SJCRH30 (cell line): ENCODE measurements at regions not wholly inside any gene's neighbourhood (a gene's known extent, or its start where the extent isn't known, plus 50 kb on each side); places are given as distances from the start of the nearest gene placed in this dataset.

Source experiments
- DNase-seq, 2 experiments: peaks; one replicate each; pipeline ENCODE4 v3.0.0-alpha.2; 2015 to 2020
- H3K27ac ChIP-seq: fragments of 250-450 bp; sonication (Bioruptor Pico); 2 replicates; pipeline ENCODE4 v1.5.1; 2020; ENCODE audit warnings: mild to moderate bottlenecking, moderate library complexity
- H3K27me3 ChIP-seq: fragments of 250-450 bp; sonication (Bioruptor Pico); 2 replicates; pipeline ENCODE4 v1.5.1; 2020; ENCODE audit warnings: mild to moderate bottlenecking, moderate library complexity
- H3K36me3 ChIP-seq: fragments of 250-450 bp; sonication (Bioruptor Pico); 2 replicates; pipeline ENCODE4 v1.5.1; 2020; ENCODE audit warnings: mild to moderate bottlenecking, moderate library complexity
- H3K4me1 ChIP-seq: fragments of 250-450 bp; sonication (Bioruptor Pico); 2 replicates; pipeline ENCODE4 v1.5.1; 2020; ENCODE audit warnings: mild to moderate bottlenecking, moderate library complexity
- H3K4me3 ChIP-seq: fragments of 250-450 bp; sonication (Bioruptor Pico); 2 replicates; pipeline ENCODE4 v1.5.1; 2020; ENCODE audit warnings: mild to moderate bottlenecking, moderate library complexity
- H3K9me3 ChIP-seq: fragments of 250-450 bp; sonication (Bioruptor Pico); replicated peaks from 2 replicates; pipeline ENCODE4 v1.5.1; 2020; ENCODE audit warnings: mild to moderate bottlenecking, moderate library complexity

DNA sequence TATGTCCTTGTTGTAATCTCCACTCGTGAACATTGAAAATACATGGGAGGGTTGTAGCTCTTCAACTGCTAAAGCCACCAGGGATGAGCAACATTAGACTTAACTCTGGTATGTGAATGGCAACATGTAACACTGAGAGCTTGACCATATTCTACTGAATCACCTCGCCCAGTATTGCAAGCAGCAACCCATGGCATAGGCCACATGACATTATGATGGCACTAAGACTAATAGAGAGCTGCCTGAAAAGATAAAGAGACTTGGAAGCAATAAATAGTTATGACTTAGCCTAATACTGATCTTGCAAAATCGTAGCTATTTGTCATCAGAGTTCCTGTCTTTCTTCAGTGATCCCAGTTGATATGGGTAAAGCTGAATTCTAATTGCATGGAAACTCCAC, 108.4 kb upstream of the NREP start:
- no peak for DNase-seq
- no peak overlapping the region for H3K4me3 ChIP-seq
- H3K9me3 ChIP-seq, result no peaks in the 10 kb centered on the region
- H3K4me1 ChIP-seq, result no peaks in the 10 kb centered on the region
- H3K27ac ChIP-seq, result no peak overlapping the region
- H3K27me3 ChIP-seq, result no peaks in the 10 kb centered on the region
- no peaks in the 10 kb centered on the region for H3K36me3 ChIP-seq

DNA sequence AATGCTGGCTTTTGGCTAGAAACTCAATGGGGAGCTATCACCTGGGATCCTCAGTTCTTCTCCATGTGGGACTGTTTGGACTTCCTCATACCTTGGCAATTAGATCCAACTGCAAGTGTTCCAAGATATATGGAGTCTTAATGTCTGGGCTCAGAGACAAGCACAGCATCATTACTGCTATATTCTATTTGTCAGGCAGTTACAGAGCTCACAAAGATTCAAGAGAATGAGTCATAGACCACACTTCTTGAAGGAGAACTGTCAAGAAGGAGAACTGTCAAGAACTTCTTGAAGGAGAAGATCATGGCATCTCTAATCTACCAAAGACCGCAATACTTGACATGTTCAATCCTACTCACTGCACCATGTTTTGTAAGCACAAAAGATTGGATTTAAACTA, 106.8 kb upstream of the NREP start:
- no peak for DNase-seq

DNA sequence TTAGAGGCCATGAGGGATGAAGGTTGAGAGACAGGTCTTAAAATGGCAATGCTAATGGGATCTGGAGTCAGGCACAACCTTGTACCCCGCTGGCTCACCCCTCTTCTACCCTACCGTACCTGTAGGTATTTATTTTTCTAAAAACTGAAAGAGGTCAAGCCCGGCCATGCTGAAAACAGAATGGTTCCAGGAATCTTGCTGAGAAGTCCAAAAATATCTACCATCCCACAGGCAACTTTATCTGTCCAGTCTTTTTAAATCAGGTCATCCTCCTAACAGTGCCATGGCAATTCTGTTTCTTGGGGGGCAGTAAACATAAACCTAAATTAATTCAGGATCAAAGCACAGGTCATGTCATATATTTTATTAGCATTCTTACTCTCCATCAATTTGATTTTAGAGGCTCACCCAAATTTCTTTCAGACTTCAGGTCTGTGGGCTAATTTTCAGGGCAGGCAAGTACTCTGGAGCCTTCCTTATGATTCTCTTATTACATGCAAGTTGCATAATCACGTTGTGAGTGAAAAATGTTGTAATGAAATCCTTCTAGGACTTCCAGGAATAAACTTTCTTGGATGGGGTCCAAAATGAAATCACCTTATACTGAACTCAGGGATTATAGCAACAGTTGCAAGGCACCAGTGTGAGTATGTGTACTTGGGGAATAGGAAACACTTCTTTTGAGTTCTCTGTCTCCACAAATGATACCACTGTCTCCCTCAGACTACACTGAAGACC, 102.7 kb upstream of the NREP start:
- Histone ChIP-seq H3K4me1 (no peaks in the 10 kb centered on the region), H3K27ac (no peak overlapping the region), H3K9me3 (no peaks in the 10 kb centered on the region), H3K4me3 (no peak overlapping the region), H3K36me3 (no peaks in the 10 kb centered on the region), H3K27me3 (no peaks in the 10 kb centered on the region)
- peak in 1 of 2 experiments; percentile 31 for DNase-seq

More for the DNA sequence above, 106.8 kb upstream of the NREP start:
- no peak overlapping the region for H3K4me3 ChIP-seq
- no peak overlapping the region for H3K27ac ChIP-seq
- no peaks in the 10 kb centered on the region for H3K9me3 ChIP-seq
- no peaks in the 10 kb centered on the region for H3K36me3 ChIP-seq
- no peaks in the 10 kb centered on the region for H3K27me3 ChIP-seq
- no peaks in the 10 kb centered on the region for H3K4me1 ChIP-seq

DNA sequence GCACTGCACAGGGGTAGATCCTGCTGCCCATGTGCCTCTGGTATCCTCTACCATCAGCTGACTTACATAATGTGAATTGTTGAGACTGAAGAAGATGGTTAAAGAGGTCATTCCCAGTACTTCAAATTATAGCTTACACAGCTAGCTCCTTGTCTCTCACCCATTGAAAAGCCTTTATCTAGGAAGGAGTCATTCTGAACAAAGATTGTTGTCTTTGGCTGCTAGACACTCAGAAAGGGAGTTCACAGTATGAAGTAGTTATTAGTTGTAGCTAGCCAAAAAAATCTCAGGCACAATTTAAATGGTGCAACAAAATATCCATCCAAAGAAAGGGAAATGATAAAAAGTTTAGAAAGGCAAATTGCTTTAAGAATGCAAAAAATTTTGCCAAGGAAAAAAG, 102.0 kb upstream of the NREP start:
- Histone ChIP-seq H3K4me3 (no peak overlapping the region), H3K4me1 (no peaks in the 10 kb centered on the region), H3K9me3 (no peaks in the 10 kb centered on the region), H3K36me3 (no peaks in the 10 kb centered on the region), H3K27ac (no peak overlapping the region), H3K27me3 (no peaks in the 10 kb centered on the region)
- no peak for DNase-seq

DNA sequence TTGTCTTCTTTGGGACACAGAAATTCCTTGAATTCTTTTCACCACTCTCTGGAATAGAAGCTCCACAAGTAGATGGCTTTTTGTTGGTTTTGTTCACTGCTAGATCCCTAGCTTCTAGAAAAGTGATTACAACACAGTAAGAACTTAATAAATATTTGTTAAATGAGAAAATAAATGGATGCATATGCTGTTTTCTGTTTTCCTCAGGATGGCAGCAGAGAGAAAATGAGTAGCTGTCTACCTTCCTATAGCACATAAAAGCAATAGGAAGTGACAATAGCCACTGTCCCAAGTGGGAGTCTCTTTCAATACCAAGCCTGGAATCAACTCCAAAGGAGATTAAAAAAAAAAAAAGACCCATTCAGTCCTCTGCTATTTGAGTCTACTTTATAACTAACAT, 100.6 kb upstream of the NREP start:
- Histone ChIP-seq H3K4me3 (no peak overlapping the region), H3K36me3 (no peaks in the 10 kb centered on the region), H3K4me1 (no peaks in the 10 kb centered on the region), H3K27ac (no peak overlapping the region), H3K27me3 (no peaks in the 10 kb centered on the region), H3K9me3 (no peaks in the 10 kb centered on the region)
- DNase-seq, result no peak

DNA sequence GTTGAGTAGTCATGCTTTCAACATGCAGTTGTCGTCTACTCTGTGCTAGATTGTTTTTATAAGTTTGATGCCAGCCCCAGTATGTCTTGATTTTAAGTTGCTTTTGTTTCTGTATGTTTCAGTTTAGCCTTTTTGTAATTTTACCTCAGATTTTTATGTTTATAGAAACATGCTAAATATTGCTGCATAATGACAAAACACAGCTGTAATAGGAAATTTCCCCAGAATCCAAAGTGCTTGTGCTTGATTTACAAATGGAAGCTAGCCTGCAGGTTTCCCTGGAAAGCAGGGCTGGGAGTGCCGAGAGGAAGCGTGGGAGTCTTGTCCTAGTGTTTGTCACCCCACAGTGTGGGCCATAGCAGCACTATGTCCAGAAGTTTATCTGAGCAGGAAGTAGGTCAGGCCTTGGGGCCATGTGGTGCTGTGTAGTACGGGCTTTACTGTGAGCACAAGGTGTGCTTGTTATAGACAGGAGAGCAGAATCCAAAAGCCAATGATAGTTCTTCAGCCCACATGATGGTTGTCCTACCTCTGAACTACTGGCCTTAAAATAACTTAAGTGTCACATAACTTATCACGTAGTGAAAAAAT, 100.0 kb upstream of the NREP start:
- H3K27me3 ChIP-seq, result no peaks in the 10 kb centered on the region
- H3K9me3 ChIP-seq, result no peaks in the 10 kb centered on the region
- no peak for DNase-seq
- no peak overlapping the region for H3K27ac ChIP-seq
- H3K4me1 ChIP-seq, result no peaks in the 10 kb centered on the region
- no peak overlapping the region for H3K4me3 ChIP-seq
- H3K36me3 ChIP-seq, result no peaks in the 10 kb centered on the region

DNA sequence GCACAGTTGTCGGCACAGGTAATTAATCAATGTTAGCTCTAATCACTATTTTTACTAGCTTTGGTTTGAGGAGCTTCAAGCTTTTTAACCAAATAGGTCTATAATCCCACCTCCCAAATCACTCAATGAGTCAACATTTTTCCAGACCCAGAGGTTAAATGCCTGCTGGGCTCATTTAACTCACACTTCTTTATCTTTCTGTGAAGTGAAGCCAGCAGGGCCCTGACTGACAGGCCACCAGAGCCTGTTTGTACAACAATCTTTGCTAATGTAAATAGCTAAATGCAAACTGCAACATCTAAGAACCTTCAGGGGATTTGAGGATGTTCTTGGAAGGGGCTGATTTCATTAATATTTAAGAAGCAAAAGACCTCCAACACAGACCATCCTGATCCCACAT, 98.4 kb upstream of the NREP start:
- Histone ChIP-seq H3K27ac (no peak overlapping the region), H3K9me3 (no peaks in the 10 kb centered on the region), H3K27me3 (no peaks in the 10 kb centered on the region), H3K36me3 (no peaks in the 10 kb centered on the region), H3K4me1 (no peaks in the 10 kb centered on the region), H3K4me3 (no peak overlapping the region)
- no peak for DNase-seq

DNA sequence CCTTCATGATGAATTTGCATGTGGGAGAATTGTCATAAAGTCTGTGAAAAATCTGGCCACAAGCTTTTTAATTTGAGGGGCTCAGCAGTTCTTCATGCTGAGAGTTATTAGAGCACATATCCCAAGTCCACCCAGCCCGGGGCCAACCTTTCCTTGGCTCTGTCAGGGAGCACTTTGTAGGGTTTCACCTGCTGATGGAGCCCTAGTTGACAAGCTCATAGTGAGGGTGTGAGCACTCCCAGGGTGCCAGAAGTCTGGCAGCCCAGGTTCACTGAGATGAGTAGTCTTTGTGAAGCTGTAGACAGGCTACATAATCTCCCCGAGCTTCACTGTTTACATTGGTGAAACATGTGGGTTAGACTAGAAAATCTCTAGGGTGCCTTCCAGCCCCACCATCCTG, 97.2 kb upstream of the NREP start:
- Histone ChIP-seq H3K27ac (no peak overlapping the region), H3K4me1 (no peaks in the 10 kb centered on the region), H3K27me3 (no peaks in the 10 kb centered on the region), H3K9me3 (no peaks in the 10 kb centered on the region), H3K36me3 (no peaks in the 10 kb centered on the region), H3K4me3 (no peak overlapping the region)
- DNase-seq, result no peak

DNA sequence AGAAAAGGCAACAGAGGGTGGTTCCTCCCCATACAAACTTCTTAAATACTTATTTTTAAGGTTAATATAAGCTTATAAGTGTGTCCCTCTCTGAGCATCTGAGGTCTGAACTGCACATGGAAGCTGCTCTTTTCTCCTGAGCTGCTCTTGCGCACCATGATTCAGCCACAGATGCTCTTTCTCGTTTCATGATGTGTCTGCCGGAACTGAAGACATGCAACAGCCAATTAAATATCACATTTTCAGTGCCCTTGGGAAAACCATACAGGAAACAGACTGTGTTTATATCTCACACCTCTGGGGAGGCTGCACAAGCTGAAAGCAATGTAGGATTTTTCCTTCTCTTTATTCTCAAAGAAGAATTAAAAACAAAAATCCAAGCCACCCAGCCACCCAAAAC, 96.8 kb upstream of the NREP start:
- Histone ChIP-seq H3K27ac (no peak overlapping the region), H3K4me1 (no peaks in the 10 kb centered on the region), H3K9me3 (no peaks in the 10 kb centered on the region), H3K36me3 (no peaks in the 10 kb centered on the region), H3K4me3 (no peak overlapping the region), H3K27me3 (no peaks in the 10 kb centered on the region)
- DNase-seq, result no peak

DNA sequence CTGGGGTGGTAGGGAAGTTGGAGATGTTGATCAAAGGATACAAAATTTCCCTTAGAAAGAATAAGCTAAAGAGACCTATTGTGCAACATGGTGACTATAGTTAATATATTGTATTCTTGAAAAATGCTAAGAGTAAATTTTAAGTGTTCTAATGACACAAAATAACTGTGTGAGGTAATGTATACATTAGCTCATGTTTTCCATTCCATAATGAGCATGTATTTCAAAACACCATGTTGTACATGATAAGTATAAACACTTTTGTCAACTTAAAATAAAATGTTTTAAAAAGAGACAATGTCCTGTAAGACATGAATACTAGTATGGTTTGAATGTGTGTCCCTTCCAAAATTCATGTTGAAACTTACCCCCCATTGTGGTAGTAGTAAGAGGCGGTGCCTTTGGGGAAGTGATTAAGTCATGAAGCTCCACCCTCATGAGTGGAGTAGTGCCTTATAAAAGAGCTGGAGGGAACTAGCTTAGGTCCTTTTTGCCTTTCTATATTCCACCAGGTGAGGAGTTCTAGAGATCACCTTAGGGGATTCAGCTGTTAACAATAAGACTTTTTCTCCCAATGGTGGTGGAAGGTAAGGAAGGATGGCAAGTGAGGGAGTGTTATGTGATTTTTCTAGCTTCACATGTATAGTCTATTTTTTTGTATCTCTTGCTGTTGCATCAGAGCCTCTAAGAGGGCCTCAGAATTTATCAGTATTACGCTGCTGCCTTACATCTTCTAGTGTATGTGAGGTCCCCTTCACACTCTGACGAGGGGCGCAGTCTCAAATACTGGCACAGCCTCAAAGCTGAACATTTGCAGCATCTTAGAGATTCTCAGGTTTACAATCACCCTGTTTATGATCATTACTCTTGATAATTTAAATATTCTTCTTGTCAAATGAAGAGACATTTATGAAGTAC, 94.9 kb upstream of the NREP start:
- Histone ChIP-seq H3K9me3 (no peaks in the 10 kb centered on the region), H3K4me1 (no peaks in the 10 kb centered on the region), H3K27me3 (no peaks in the 10 kb centered on the region)

DNA sequence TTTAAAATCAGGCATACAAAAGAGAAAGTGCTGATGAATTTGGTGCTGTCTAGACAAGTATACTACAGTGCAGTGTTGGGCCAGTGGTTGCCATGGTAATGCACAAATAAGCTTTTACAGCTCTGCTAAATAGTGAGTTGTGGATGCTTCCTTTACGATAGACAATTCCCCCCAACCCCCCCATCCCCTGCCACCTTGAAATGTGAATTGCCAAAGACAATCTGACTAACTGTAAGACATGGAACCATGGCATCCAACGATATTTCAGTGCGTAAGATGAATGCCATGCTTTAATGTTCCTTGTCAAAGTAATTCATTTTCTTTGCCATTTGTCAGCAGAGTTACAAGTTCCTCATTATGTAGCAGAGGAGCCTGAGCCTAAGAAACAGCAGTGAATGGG, 91.5 kb upstream of the NREP start:
- Histone ChIP-seq H3K4me1 (no peaks in the 10 kb centered on the region), H3K27ac (no peak overlapping the region), H3K27me3 (no peaks in the 10 kb centered on the region), H3K9me3 (no peaks in the 10 kb centered on the region), H3K4me3 (no peak overlapping the region), H3K36me3 (no peaks in the 10 kb centered on the region)
- no peak for DNase-seq

More for the DNA sequence above, 94.9 kb upstream of the NREP start:
- H3K4me3 ChIP-seq, result no peak overlapping the region
- no peak overlapping the region for H3K27ac ChIP-seq
- no peaks in the 10 kb centered on the region for H3K36me3 ChIP-seq
- no peak for DNase-seq

DNA sequence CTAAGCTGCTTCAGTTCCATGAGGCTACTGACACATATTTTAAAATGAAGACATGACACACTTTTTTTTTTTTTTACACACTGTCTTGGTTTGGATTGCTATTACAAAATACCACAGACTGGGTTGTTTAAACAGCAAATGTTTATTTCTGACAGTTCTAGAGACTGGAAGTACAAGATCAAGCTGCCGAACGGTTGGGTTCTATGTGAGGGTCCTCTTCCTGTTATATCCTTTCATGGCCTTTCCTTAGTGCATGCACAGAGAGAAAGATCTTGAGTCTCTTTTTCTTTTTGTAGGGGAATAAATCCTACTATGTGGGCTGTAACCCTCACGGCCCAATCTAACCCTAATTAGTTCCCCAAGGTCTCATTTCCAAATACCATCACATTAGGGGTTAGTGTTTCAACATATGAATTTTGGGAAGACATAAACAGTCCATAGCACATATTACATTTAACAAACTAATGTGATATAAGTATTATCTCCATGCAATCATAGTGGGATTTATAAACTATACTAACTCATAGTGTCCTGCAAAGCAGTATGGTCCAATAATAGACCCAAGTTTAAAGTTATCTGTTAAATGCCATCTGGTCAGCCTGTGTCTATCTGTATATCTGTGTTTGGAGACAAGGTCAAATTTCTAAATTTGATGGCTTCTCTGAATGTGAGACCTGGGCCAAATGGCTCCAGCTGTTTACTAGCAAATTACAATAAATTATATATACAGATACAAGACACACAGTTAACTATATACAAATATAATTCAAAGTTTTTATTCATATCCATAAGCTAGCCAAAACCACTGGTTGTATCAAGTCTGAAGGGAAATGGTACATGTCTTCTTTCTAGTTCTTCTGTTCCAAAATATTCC, 90.3 kb upstream of the NREP start:
- Histone ChIP-seq H3K4me1 (no peaks in the 10 kb centered on the region), H3K36me3 (no peaks in the 10 kb centered on the region), H3K27ac (no peak overlapping the region), H3K4me3 (no peak overlapping the region), H3K27me3 (no peaks in the 10 kb centered on the region), H3K9me3 (no peaks in the 10 kb centered on the region)
- DNase-seq, result no peak

DNA sequence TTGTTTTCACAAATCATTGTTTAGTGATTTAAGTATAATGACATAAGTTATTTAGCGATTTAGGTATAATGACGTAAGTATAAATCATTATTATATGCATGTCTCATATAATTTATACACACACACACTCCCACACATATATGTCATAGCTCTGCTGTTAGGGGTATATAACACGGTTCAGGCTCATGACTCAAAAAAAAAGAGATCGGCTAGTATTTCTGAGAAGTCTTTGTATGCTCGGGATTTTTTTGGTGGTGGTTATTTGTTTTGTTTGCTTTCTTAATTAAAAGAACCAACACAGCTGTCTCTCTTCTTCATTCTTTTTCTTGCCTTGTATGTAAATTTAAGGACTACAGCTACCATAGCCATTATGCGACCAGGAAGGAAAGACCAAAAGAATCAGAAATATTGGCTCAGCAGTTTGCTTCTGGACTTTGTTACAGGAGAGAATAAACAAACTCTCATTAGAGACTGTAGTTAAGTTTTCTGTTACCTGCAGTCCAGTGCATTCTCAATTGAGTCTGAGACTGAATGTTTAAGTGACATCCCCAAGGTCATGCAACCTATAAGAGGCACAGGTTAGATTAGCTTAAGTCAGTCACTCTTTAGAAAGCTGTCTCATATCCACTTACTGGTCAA, 83.2 kb upstream of the NREP start:
- Histone ChIP-seq H3K27ac (no peak overlapping the region), H3K27me3 (no peaks in the 10 kb centered on the region), H3K36me3 (no peaks in the 10 kb centered on the region), H3K9me3 (no peaks in the 10 kb centered on the region), H3K4me3 (no peak overlapping the region), H3K4me1 (no peaks in the 10 kb centered on the region)
- DNase-seq, result peak in 1 of 2 experiments; percentile 37

DNA sequence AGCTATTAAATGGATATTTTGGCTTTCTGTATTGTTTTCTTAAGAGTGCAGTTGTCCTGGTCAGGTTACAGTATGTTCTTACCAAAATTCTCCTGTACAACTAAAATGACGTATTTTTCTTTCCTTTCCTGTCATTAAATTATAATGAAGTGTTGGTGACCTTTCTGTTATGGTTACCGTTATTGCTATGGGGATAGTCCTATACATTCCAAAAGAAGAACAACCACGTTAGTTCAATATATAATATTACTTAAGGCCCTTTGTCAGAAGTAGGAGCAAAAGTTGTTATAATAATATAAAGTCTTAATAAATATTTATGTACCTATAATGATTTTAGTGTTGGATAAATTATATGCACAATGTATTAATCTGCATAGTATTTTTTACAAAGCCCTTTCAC, 82.4 kb upstream of the NREP start:
- Histone ChIP-seq H3K4me3 (no peak overlapping the region), H3K27me3 (no peaks in the 10 kb centered on the region), H3K36me3 (no peaks in the 10 kb centered on the region), H3K9me3 (no peaks in the 10 kb centered on the region), H3K4me1 (no peaks in the 10 kb centered on the region), H3K27ac (no peak overlapping the region)
- DNase-seq, result no peak
